Thymus (tissue), 11 donors: ENCODE measurements at regions not wholly inside any gene's neighbourhood (a gene's known extent, or its start where the extent isn't known, plus 50 kb on each side); places are given as distances from the start of the nearest gene placed in this dataset.

Experiments
- DNase-seq, 9 donors: peaks; one replicate each; pipeline ENCODE4 v3.0.0-alpha.2; 2013; ENCODE audit warnings: low spot score in 9 of 9, low read depth in 6 of 9, missing footprints in 1 of 9
- H3K27ac ChIP-seq, 2 donors: one replicate each; pipeline ENCODE4 v1.5.1; 2013; ENCODE audit warnings: control low read depth in 1 of 2, low read depth in 1 of 2, low read length in 1 of 2, mild to moderate bottlenecking in 1 of 2, moderate library complexity in 1 of 2
- H3K27me3 ChIP-seq, 2 donors: one replicate each; pipeline ENCODE4 v1.5.1; 2013; ENCODE audit warnings: low read length in 1 of 2; ENCODE audit not compliant: control insufficient read depth in 2 of 2, insufficient read depth in 1 of 2
- H3K36me3 ChIP-seq, 2 donors: one replicate each; pipeline ENCODE4 v1.5.1; 2013; ENCODE audit warnings: low read length in 1 of 2, mild to moderate bottlenecking in 1 of 2, moderate library complexity in 1 of 2; ENCODE audit not compliant: control insufficient read depth in 2 of 2, insufficient read depth in 2 of 2
- H3K4me1 ChIP-seq, 2 donors: one replicate each; pipeline ENCODE4 v1.5.1; 2013; ENCODE audit warnings: low read length in 2 of 2; ENCODE audit not compliant: control insufficient read depth in 2 of 2, insufficient read depth in 2 of 2
- H3K4me3 ChIP-seq, 2 donors: one replicate each; pipeline ENCODE4 v1.5.1; 2013; ENCODE audit warnings: low read length in 2 of 2, control low read depth in 1 of 2, mild to moderate bottlenecking in 1 of 2
- H3K9me3 ChIP-seq, 2 donors: one replicate each; pipeline ENCODE4 v1.5.1; 2013; ENCODE audit warnings: low read length in 1 of 2, mild to moderate bottlenecking in 1 of 2; ENCODE audit not compliant: control insufficient read depth in 2 of 2, insufficient read depth in 1 of 2
- WGBS: extraction: QIAGEN DNeasy Blood & Tissue Kit; methylation state at CpG from one replicate; pipeline ENCODE4 v1.1.7; 2013; 5-methylcytosine and 5-hydroxymethylcytosine counted together
- donor health status: healthy.

DNA sequence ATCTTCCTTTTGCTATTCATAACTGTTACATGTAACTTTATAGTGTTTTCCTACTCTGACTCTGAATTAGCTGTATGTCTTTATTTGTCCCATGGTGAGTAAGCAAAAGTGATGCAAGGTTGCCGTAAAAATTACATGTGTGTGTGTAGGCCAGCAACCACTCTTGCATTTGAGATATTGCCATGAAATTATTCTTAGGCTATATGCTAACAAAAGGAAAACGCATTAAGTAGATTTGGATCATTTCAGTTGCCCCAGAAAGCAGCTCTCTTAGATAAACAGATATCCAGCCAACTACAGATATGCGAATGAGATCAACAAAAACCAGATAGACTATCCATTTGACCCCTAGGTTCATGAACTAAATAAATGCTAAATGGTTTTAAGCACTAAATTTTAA is 73.6 kb downstream of the CYLC2 start:
- H3K27me3 ChIP-seq = no peaks in the 10 kb centered on the region
- no peaks in the 10 kb centered on the region for H3K36me3 ChIP-seq
- no peak overlapping the region for H3K27ac ChIP-seq
- no peak overlapping the region for H3K4me3 ChIP-seq
- no peaks in the 10 kb centered on the region for H3K4me1 ChIP-seq
- 72% methylated on average over 3 of the region's 3 CpGs for WGBS
- H3K9me3 ChIP-seq = no peaks in the 10 kb centered on the region
- DNase-seq = no peak

DNA sequence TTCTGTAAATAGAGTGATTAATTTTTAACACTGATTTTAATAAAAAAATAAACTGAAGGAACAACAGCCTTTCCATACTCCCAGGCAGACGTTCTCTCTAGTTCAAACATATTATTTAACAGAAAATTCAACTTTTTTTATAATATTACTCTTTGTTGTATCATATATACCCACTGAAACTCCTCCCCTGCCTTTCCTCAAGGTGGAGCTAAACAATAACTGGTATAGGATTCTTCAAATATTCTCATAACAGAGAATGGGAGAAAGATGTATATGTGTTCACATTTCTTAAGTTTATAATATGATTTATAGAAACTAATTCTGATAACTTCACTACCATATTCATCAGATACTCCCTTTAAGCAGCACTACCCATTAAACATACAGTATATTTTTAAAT is 83.4 kb downstream of the CYLC2 start:
- Histone ChIP-seq H3K36me3 (no peaks in the 10 kb centered on the region), H3K27ac (no peak overlapping the region), H3K9me3 (no peaks in the 10 kb centered on the region), H3K4me3 (no peak overlapping the region), H3K27me3 (no peaks in the 10 kb centered on the region), H3K4me1 (no peaks in the 10 kb centered on the region)
- WGBS = 53% methylated on average over 1 of the region's 1 CpG
- DNase-seq = no peak

DNA sequence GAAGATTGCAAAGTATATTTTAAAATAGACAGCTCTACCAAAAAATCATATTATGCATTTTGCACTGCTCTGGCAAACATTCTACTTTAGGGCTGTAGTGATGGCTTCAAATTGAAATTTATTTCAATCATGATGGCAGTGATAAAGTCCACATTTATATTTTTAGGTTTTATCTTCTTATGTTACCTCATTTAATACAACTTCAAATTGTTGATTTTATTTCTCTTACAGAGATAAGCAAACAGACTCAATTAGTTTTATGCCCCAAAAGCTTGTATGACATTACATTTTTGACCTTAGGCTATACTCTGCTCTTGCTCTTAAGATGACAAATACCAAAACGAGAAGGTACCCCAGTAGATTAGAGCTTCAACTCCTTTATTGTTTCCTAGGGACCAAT is 87.4 kb downstream of the CYLC2 start:
- H3K4me3 ChIP-seq = no peak overlapping the region
- H3K9me3 ChIP-seq = no peaks in the 10 kb centered on the region
- H3K27me3 ChIP-seq = no peaks in the 10 kb centered on the region
- H3K36me3 ChIP-seq = no peaks in the 10 kb centered on the region
- no peak for DNase-seq
- 87% methylated on average over 1 of the region's 1 CpG for WGBS
- H3K4me1 ChIP-seq = no peaks in the 10 kb centered on the region
- no peak overlapping the region for H3K27ac ChIP-seq

DNA sequence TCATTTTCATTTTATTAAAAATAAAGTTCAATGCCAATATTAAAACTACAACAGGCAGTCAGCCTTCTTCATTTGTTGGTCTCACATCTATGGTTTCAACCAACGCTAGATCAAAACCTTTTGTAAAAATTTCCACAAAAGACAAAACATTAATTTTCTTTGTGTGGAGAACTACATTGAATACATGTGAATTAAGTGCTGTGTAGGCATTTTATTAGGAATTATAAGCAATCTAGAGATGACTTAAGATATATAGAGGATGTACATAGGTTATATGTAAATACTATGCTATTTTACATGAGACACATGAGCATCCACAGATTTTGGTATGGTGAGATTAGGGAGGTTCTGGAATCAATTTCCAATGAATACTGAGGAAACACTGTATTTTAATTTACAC is 94.2 kb downstream of the CYLC2 start:
- no peaks in the 10 kb centered on the region for H3K4me1 ChIP-seq
- no peak overlapping the region for H3K27ac ChIP-seq
- H3K9me3 ChIP-seq = no peaks in the 10 kb centered on the region
- no peaks in the 10 kb centered on the region for H3K36me3 ChIP-seq
- H3K27me3 ChIP-seq = no peaks in the 10 kb centered on the region
- DNase-seq = no peak
- 94% methylated on average over 1 of the region's 1 CpG for WGBS
- H3K4me3 ChIP-seq = no peak overlapping the region

DNA sequence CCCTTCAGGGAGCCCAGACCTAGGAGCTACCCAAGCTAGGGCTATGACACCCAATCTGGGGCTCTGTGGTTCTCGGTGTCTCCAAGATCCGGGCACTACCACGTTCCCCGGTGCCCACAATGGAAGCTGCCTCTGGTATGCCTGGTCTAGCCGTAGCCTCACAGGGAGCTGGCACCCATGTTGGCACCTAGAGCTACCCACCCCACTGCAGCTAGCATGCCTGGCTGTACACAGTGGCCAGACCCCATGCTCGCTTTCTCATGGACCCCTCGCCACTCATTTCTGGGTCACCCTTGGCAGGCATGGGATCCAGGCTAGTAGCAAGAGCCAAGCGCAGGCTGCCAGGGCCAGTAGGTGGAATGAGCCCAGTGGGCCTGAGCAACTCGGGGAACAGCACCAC is 109.0 kb downstream of the CYLC2 start:
- no peak for DNase-seq
- 93% methylated on average over 9 of the region's 9 CpGs for WGBS
- no peaks in the 10 kb centered on the region for H3K36me3 ChIP-seq
- no peak overlapping the region for H3K27ac ChIP-seq
- no peaks in the 10 kb centered on the region for H3K27me3 ChIP-seq
- H3K4me1 ChIP-seq = no peaks in the 10 kb centered on the region
- H3K4me3 ChIP-seq = no peak overlapping the region
- peaks cover 0 to 16% of the 10 kb centered on the region in 2 donors for H3K9me3 ChIP-seq

DNA sequence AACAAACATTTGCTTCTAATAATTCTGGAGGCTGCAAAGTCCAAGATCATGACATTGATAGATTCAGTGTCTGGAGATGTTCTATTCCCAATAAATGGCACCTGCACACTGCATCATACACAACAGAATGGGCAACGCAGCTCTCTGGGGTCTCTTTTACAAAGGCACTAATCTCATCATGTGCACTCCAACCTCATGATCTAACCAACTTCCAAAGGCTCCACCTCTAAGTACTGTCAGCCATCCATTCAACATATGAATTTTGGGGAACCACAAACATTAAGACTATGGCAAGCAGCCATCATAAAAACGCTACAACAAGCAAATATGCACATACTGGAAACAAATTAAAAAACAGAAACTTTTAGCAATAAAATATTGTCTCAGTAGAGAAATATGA is 121.1 kb downstream of the CYLC2 start:
- no peaks in the 10 kb centered on the region for H3K27me3 ChIP-seq
- H3K27ac ChIP-seq = no peak overlapping the region
- no peaks in the 10 kb centered on the region for H3K4me1 ChIP-seq
- DNase-seq = no peak
- no peak overlapping the region for H3K4me3 ChIP-seq
- 82% methylated on average over 2 of the region's 2 CpGs for WGBS
- no peaks in the 10 kb centered on the region for H3K9me3 ChIP-seq
- no peaks in the 10 kb centered on the region for H3K36me3 ChIP-seq

DNA sequence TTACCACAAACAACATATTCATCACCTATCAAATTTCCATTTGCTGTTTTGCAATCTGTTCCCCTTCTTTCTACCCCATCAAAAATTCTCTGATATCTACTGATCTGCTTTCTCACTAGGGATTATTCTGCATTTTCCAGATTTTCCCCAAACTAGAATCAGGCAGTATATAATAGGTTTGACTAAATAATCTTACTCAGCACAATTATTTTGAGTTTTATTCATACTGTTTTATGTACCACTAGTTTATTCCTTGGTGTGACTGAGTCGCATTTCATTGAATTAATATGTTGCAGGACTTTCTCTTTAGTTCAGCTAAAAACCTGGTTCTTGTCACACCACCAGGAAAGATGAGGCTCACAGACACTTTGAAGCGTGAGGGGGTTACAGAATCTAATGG is 131.4 kb downstream of the CYLC2 start:
- DNase-seq = no peak
- Histone ChIP-seq H3K36me3 (no peaks in the 10 kb centered on the region), H3K27me3 (no peaks in the 10 kb centered on the region), H3K4me1 (no peaks in the 10 kb centered on the region), H3K27ac (no peak overlapping the region), H3K4me3 (no peak overlapping the region), H3K9me3 (peaks cover 0 to 5% of the 10 kb centered on the region in 2 donors)
- WGBS = 92% methylated on average over 2 of the region's 2 CpGs

DNA sequence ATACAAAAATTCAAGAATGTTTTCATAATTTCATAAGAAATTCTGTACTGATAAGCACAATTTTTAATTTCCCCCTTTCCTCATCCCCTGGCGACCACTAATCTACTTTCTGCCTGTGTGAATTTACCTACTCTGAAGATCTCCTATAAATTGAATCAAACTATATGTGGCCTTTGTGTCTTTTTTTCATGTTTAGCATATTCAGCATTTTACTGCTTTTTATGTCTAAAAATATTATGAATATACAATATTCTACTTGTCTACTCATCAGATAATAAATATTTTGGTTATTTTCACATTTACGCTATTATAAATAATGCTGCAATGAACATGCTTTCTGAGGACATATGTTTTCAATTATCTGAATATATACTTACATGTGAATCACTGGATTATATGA is 144.8 kb downstream of the CYLC2 start:
- Histone ChIP-seq H3K4me1 (no peaks in the 10 kb centered on the region), H3K27me3 (no peaks in the 10 kb centered on the region), H3K9me3 (no peaks in the 10 kb centered on the region), H3K36me3 (no peaks in the 10 kb centered on the region), H3K4me3 (no peak overlapping the region), H3K27ac (no peak overlapping the region)
- 71% methylated on average over 2 of the region's 2 CpGs for WGBS
- no peak for DNase-seq

DNA sequence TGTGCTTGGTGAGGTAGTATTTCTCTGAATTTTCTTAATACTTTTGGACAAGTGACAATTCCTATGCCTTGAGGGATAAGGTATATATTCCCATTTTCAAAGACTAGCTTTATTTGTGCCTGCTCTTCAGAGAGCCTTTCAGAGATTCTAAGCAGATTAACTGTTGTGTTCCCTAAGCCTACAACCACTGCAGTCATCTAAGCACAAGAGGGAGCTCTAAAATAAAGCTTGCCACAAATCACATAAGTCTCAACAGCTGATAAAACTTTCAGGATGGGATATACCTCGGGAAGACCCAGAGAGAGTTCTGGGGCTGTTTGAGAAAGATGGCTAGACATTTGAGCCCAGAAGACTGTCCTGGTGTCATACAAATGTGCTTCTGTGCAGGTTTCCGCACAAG is 157.3 kb downstream of the CYLC2 start:
- no peak overlapping the region for H3K27ac ChIP-seq
- H3K9me3 ChIP-seq = peaks cover 0 to 13% of the 10 kb centered on the region in 2 donors
- no peaks in the 10 kb centered on the region for H3K4me1 ChIP-seq
- WGBS = 70% methylated on average over 2 of the region's 2 CpGs
- H3K4me3 ChIP-seq = no peak overlapping the region
- no peaks in the 10 kb centered on the region for H3K36me3 ChIP-seq
- no peaks in the 10 kb centered on the region for H3K27me3 ChIP-seq
- no peak for DNase-seq

DNA sequence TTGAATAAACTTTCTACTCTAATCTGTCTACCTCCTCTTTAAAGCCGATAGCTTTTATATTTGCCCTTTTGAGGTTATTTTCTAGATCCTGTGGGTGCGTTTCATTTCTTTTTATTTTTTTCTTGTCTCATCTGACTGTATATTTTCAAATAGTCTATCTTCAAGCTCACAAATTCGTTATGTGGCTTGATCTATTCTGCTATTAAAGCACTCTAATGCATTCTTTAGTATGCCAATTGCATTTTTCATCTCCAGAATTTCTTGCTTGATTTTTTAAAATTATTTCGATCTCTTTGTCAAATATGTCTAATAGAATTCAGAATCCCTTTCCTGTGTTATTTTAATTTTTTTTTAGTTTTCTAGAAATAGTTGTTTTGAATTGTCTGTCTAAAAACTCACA is 172.4 kb downstream of the CYLC2 start:
- DNase-seq = no peak
- H3K36me3 ChIP-seq = no peaks in the 10 kb centered on the region
- no peaks in the 10 kb centered on the region for H3K4me1 ChIP-seq
- H3K27me3 ChIP-seq = no peaks in the 10 kb centered on the region
- WGBS = 90% methylated on average over 4 of the region's 4 CpGs
- no peak overlapping the region for H3K4me3 ChIP-seq
- H3K27ac ChIP-seq = no peak overlapping the region
- H3K9me3 ChIP-seq = peaks cover 3 to 12% of the 10 kb centered on the region in 2 donors
